ENCODE measurements at regions not wholly inside any gene's neighbourhood (a gene's known extent, or its start where the extent isn't known, plus 50 kb on each side); places are given as distances from the start of the nearest gene placed in this dataset.
"Not testable (repeated sequence)": the region's sequence is repeated elsewhere in the genome, so short reads cannot be mapped to it uniquely, and the experiment has no call there.

- intact Hi-C loops (cut with DNase I): no loop called here
- TF ChIP-seq CTCF (IDR thresholded peaks at IDR 0.05): no peak
- Histone ChIP-seq H3K27ac (no peak overlapping the region), H3K4me3 (no peak overlapping the region), H3K36me3 (no peaks in the 10 kb centered on the region), H3K4me1 (no peaks in the 10 kb centered on the region), H3K9me3 (no peaks in the 10 kb centered on the region), H3K27me3 (ENCODE audit: low read depth) (no peaks in the 10 kb centered on the region)
- DNase-seq (no peak), ATAC-seq (no peak)
These were observed 874.1 kb upstream of the B3GALT2 start for GRCh38 chr1:194060481-194060880.

- intact Hi-C loops (cut with DNase I); H3K27me3 ChIP-seq (ENCODE audit: low read depth); H3K36me3 ChIP-seq; H3K4me3 ChIP-seq; ATAC-seq; DNase-seq; H3K9me3 ChIP-seq; H3K4me1 ChIP-seq; H3K27ac ChIP-seq: not testable (repeated sequence)
These were observed 871.9 kb upstream of the B3GALT2 start for GRCh38 chr1:194058268-194058667.

- Histone ChIP-seq H3K27me3 (ENCODE audit: low read depth) (no peaks in the 10 kb centered on the region), H3K4me1 (no peaks in the 10 kb centered on the region), H3K27ac (no peak overlapping the region), H3K9me3 (no peaks in the 10 kb centered on the region), H3K36me3 (no peaks in the 10 kb centered on the region), H3K4me3 (no peak overlapping the region)
- ATAC-seq (no peak), DNase-seq (no peak)
- no peak for TF ChIP-seq CTCF (IDR thresholded peaks at IDR 0.05)
- intact Hi-C loops (cut with DNase I): no loop called here
These were observed 869.8 kb upstream of the B3GALT2 start for GRCh38 chr1:194056169-194056568.

GRCh38 chr1:194055536-194055935 lies 869.1 kb upstream of the B3GALT2 start:
- no peak overlapping the region for H3K4me3 ChIP-seq
- no peaks in the 10 kb centered on the region for H3K4me1 ChIP-seq
- no peaks in the 10 kb centered on the region for H3K27me3 ChIP-seq (ENCODE audit: low read depth)
- ATAC-seq (no peak), DNase-seq (no peak)
- no peak for TF ChIP-seq CTCF (IDR thresholded peaks at IDR 0.05)
- intact Hi-C loops (cut with DNase I): no loop called here
- no peak overlapping the region for H3K27ac ChIP-seq
- H3K9me3 ChIP-seq: no peaks in the 10 kb centered on the region
- H3K36me3 ChIP-seq: no peaks in the 10 kb centered on the region

GRCh38 chr1:194052514-194053338 lies 866.3 kb upstream of the B3GALT2 start:
- Histone ChIP-seq H3K27me3 (ENCODE audit: low read depth) (no peaks in the 10 kb centered on the region), H3K4me3 (no peak overlapping the region), H3K36me3 (no peaks in the 10 kb centered on the region), H3K27ac (no peak overlapping the region), H3K4me1 (no peaks in the 10 kb centered on the region), H3K9me3 (no peaks in the 10 kb centered on the region)
- intact Hi-C loops (cut with DNase I): no loop called here
- DNase-seq (no peak), ATAC-seq (peak; percentile 57 to 77)
- no peak for TF ChIP-seq CTCF (IDR thresholded peaks at IDR 0.05)

- TF ChIP-seq CTCF (IDR thresholded peaks at IDR 0.05): no peak
- H3K4me1 ChIP-seq: no peaks in the 10 kb centered on the region
- no peak overlapping the region for H3K4me3 ChIP-seq
- DNase-seq (no peak), ATAC-seq (no peak)
- intact Hi-C loops (cut with DNase I): no loop called here
- no peaks in the 10 kb centered on the region for H3K9me3 ChIP-seq
- no peaks in the 10 kb centered on the region for H3K27me3 ChIP-seq (ENCODE audit: low read depth)
- no peak overlapping the region for H3K27ac ChIP-seq
- H3K36me3 ChIP-seq: no peaks in the 10 kb centered on the region
These were observed 861.5 kb upstream of the B3GALT2 start for GRCh38 chr1:194047921-194048320.
